Gastroesophageal sphincter (tissue), 4 donors: ENCODE measurements at regions not wholly inside any gene's neighbourhood (a gene's known extent, or its start where the extent isn't known, plus 50 kb on each side); places are given as distances from the start of the nearest gene placed in this dataset.

Source experiments
- ATAC-seq: fragments of 150-250 bp; one replicate; pipeline ENCODE4 v1.9.1; 2016; ENCODE audit warnings: mild to moderate bottlenecking, moderate library complexity
- H3K27ac ChIP-seq, 4 donors: fragments of 200-600 bp; sonication (generic) in 3 of 4; 1 replicate in 3 of 4; 2 replicates in 1 of 4; pipeline ENCODE4 v1.5.1; 2016 to 2019
- H3K27me3 ChIP-seq: fragments of 200-600 bp; sonication (generic); one replicate; pipeline ENCODE4 v1.5.1; 2019
- H3K36me3 ChIP-seq, 2 donors: fragments of 200-600 bp; sonication (generic); one replicate each; pipeline ENCODE4 v1.5.1; 2019; ENCODE audit warnings: control low read depth in 1 of 2
- H3K4me1 ChIP-seq, 3 donors: fragments of 200-600 bp; sonication (generic); 1 replicate in 2 of 3; 2 replicates in 1 of 3; pipeline ENCODE4 v1.5.1; 2016 to 2019; ENCODE audit warnings: control low read depth in 2 of 3
- H3K4me3 ChIP-seq, 2 donors: fragments of 200-600 bp; sonication (generic); one replicate each; pipeline ENCODE4 v1.5.1; 2019; ENCODE audit warnings: mild to moderate bottlenecking in 1 of 2, moderate library complexity in 1 of 2
- H3K9me3 ChIP-seq, 3 donors: fragments of 200-600 bp; sonication (generic); one replicate each; pipeline ENCODE4 v1.5.1; 2017 to 2019; ENCODE audit warnings: control low read depth in 2 of 3
- EP300 ChIP-seq: sonication (generic); formaldehyde crosslinking; IDR thresholded peaks from one replicate; pipeline ENCODE4 v1.6.1; 2017; ENCODE audit warnings: antibody characterized with exemption, mild to moderate bottlenecking
- POLR2A ChIP-seq, 2 donors: fragments of 450-650 bp; IDR thresholded peaks; one replicate each; pipeline ENCODE4 v1.6.1; 2017; ENCODE audit warnings: antibody characterized with exemption in 2 of 2, mild to moderate bottlenecking in 2 of 2, moderate library complexity in 1 of 2
- POLR2AphosphoS5 ChIP-seq: sonication (generic); formaldehyde crosslinking; IDR thresholded peaks from one replicate; pipeline ENCODE4 v1.6.1; 2017; ENCODE audit warnings: antibody characterized with exemption
- WGBS, 2 donors: methylation state at CpG; one replicate each; pipeline ENCODE4 v1.1.5; 2018; ENCODE audit warnings: low coverage in 1 of 2; 5-methylcytosine and 5-hydroxymethylcytosine counted together
- TF ChIP-seq, protein P1 (sequence below), 4 experiments: fragments of 200-600 bp in 2 of 4; fragments of 450-650 bp in 2 of 4; sonication (generic) in 1 of 4; IDR thresholded peaks; one replicate each; pipeline ENCODE4 v1.5.1; 2017 to 2019; ENCODE audit warnings: antibody characterized with exemption in 4 of 4, mild to moderate bottlenecking in 2 of 4, moderate library complexity in 2 of 4

DNA sequence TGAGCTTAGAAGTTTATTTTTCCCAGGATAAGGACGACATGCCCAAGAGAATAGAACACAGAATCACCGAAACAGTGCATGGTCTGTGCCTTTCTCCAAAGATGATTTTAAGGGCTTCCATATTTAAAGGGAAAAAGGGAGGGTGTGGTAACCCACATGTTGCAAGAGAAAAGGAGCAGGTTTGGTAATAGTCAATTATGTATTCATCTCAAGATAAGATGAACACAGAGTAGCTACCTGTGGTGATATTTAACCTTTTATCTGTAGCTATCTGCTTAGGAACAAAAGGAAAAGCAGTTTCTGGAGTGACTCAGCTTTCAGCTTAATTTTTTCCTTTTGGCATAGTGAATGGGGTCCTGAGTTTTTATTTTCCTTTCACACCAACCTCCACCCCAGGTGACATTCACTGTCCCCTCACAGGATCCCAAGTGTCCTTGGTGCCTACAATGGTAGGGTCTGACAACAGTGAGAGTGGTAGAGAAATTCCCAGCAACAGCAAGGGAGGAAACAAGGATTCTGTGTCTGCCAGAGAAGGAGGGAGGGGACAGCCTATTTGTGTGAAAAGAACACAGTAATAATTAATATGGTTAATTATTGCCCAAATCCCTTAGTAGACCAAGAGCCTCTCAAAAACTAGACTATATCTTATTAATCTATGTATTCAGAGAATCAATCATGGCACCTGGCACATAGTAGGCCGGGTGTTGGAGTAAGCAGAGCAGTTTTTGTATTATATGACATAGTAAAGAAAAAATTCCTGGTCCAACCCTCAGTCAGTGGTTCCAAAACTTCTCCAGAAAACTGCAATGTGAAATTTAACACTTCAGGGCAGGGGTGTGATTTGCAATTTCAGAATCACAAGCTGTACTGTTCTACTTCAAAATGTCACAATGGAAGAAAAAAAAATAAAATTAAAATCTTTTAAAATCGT is 154.5 kb downstream of the PHLDA1 start:
- peaks cover 0 to 16% (median 0%) of the 10 kb centered on the region in 3 donors for H3K4me1 ChIP-seq
- no peaks in the 10 kb centered on the region for H3K27me3 ChIP-seq
- H3K36me3 ChIP-seq: no peaks in the 10 kb centered on the region
- H3K27ac ChIP-seq: no peak overlapping the region
- no peak overlapping the region for H3K4me3 ChIP-seq
- no peaks in the 10 kb centered on the region for H3K9me3 ChIP-seq
- 37 to 51% methylated on average over 3 to 4 of the region's 4 CpGs for WGBS, 2 donors
- no peak for ATAC-seq
- no peak for TF ChIP-seq EP300
- TF ChIP-seq, protein P1, sequence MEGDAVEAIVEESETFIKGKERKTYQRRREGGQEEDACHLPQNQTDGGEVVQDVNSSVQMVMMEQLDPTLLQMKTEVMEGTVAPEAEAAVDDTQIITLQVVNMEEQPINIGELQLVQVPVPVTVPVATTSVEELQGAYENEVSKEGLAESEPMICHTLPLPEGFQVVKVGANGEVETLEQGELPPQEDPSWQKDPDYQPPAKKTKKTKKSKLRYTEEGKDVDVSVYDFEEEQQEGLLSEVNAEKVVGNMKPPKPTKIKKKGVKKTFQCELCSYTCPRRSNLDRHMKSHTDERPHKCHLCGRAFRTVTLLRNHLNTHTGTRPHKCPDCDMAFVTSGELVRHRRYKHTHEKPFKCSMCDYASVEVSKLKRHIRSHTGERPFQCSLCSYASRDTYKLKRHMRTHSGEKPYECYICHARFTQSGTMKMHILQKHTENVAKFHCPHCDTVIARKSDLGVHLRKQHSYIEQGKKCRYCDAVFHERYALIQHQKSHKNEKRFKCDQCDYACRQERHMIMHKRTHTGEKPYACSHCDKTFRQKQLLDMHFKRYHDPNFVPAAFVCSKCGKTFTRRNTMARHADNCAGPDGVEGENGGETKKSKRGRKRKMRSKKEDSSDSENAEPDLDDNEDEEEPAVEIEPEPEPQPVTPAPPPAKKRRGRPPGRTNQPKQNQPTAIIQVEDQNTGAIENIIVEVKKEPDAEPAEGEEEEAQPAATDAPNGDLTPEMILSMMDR (IDR thresholded peaks at IDR 0.05): no peak
- no peak for TF ChIP-seq POLR2A (IDR thresholded peaks at IDR 0.05)
- TF ChIP-seq POLR2AphosphoS5: no peak

- no peak for TF ChIP-seq POLR2A (IDR thresholded peaks at IDR 0.05)
- TF ChIP-seq, protein P1 (IDR thresholded peaks at IDR 0.05): no peak
- no peak for TF ChIP-seq EP300
- TF ChIP-seq POLR2AphosphoS5: no peak
- H3K27ac ChIP-seq: no peak overlapping the region
- no peak overlapping the region for H3K4me3 ChIP-seq
- H3K4me1 ChIP-seq: peaks cover 0 to 16% (median 0%) of the 10 kb centered on the region in 3 donors
- no peaks in the 10 kb centered on the region for H3K9me3 ChIP-seq
- 85 to 86% methylated on average over 2 of the region's 2 CpGs for WGBS, 2 donors
- no peaks in the 10 kb centered on the region for H3K27me3 ChIP-seq
- H3K36me3 ChIP-seq: no peaks in the 10 kb centered on the region
- ATAC-seq: no peak
These were observed 157.1 kb downstream of the PHLDA1 start for GRCh38 chr12:75874441-75874840.

DNA sequence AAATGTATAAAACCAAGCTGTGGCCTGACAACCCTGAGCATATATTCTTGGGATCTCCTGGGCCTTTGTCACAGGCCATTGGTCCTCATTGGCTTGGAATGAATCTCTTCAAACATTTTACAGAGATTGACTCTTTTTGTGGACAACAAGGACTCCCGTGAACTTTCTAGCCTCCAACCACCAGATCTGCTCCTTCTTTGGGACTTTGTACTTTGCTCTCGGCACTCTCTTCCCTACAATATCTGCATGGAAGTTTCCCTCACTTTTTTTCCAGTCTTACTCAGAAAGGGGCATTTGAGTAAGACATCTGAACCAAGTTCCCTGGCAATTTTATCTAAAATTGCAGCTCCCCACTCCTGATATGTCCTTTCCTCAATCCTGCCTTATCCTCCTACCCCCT is 158.8 kb downstream of the PHLDA1 start:
- ATAC-seq: no peak
- Histone ChIP-seq H3K4me1 (peaks cover 0 to 10% (median 0%) of the 10 kb centered on the region in 3 donors), H3K9me3 (no peaks in the 10 kb centered on the region), H3K36me3 (no peaks in the 10 kb centered on the region), H3K27ac (no peak overlapping the region), H3K27me3 (no peaks in the 10 kb centered on the region), H3K4me3 (no peak overlapping the region)
- 100% methylated on average over 1 to 2 of the region's 2 CpGs for WGBS, 2 donors
- TF ChIP-seq EP300: no peak
- TF ChIP-seq, protein P1 (IDR thresholded peaks at IDR 0.05): no peak
- no peak for TF ChIP-seq POLR2A (IDR thresholded peaks at IDR 0.05)
- TF ChIP-seq POLR2AphosphoS5: no peak

DNA sequence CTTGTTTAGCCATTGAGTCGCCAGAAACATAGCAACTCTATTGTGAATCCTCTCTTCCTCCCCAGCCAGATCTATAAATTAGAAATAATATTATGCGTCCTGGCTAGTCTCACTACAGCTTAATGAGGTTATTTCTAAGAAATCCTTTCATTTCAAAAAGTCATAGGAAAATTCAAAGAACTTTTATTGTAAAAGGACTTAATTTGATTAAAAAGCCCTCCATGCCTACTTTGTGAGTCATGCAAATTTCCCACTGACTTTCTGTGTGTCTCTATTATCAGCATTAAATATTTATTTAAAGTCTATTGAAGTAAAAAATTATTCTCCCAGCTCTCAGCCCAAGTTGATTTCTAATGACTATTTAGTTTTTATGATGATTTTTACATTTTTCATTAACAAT is 160.7 kb downstream of the PHLDA1 start:
- ATAC-seq: no peak
- 76 to 88% methylated on average over 2 of the region's 2 CpGs for WGBS, 2 donors
- no peaks in the 10 kb centered on the region for H3K36me3 ChIP-seq
- H3K9me3 ChIP-seq: no peaks in the 10 kb centered on the region
- H3K27me3 ChIP-seq: no peaks in the 10 kb centered on the region
- no peak overlapping the region for H3K27ac ChIP-seq
- H3K4me1 ChIP-seq: no peaks in the 10 kb centered on the region
- no peak overlapping the region for H3K4me3 ChIP-seq
- TF ChIP-seq POLR2AphosphoS5: no peak
- no peak for TF ChIP-seq POLR2A (IDR thresholded peaks at IDR 0.05)
- TF ChIP-seq, protein P1 (IDR thresholded peaks at IDR 0.05): no peak
- TF ChIP-seq EP300: no peak

- Histone ChIP-seq H3K4me3 (no peak overlapping the region), H3K4me1 (no peaks in the 10 kb centered on the region), H3K27me3 (no peaks in the 10 kb centered on the region), H3K9me3 (no peaks in the 10 kb centered on the region), H3K27ac (no peak overlapping the region), H3K36me3 (no peaks in the 10 kb centered on the region)
- 59 to 69% methylated on average over 2 to 3 of the region's 3 CpGs for WGBS, 2 donors
- ATAC-seq: no peak
- TF ChIP-seq POLR2A (IDR thresholded peaks at IDR 0.05) (no peak), POLR2AphosphoS5 (no peak), EP300 (no peak)
- TF ChIP-seq, protein P1 (IDR thresholded peaks at IDR 0.05): no peak
These were observed 163.1 kb downstream of the PHLDA1 start for GRCh38 chr12:75868501-75868900.
